PC-3 (cell line): ENCODE measurements at regions not wholly inside any gene's neighbourhood (a gene's known extent, or its start where the extent isn't known, plus 50 kb on each side); places are given as distances from the start of the nearest gene placed in this dataset.

Source experiments
- EZH2 ChIP-seq: fragments of 300-600 bp; sonication (generic); IDR thresholded peaks from one replicate; pipeline ENCODE4 v1.6.1; 2017; ENCODE audit warnings: antibody characterized with exemption, mild to moderate bottlenecking, low read length; ENCODE audit not compliant: unreplicated experiment
- EZH2phosphoT487 ChIP-seq: fragments of 300-600 bp; sonication (generic); IDR thresholded peaks from 2 replicates; pipeline ENCODE4 v1.6.1; 2018; ENCODE audit warnings: mild to moderate bottlenecking, antibody characterized with exemption, low read length, borderline replicate concordance
- TF ChIP-seq, protein P1 (sequence below): fragments of 300-600 bp; sonication (generic); conservative IDR thresholded peaks from 2 replicates; pipeline ENCODE4 v1.5.1; 2017; ENCODE audit warnings: antibody characterized with exemption, low read depth, mild to moderate bottlenecking, low read length

DNA sequence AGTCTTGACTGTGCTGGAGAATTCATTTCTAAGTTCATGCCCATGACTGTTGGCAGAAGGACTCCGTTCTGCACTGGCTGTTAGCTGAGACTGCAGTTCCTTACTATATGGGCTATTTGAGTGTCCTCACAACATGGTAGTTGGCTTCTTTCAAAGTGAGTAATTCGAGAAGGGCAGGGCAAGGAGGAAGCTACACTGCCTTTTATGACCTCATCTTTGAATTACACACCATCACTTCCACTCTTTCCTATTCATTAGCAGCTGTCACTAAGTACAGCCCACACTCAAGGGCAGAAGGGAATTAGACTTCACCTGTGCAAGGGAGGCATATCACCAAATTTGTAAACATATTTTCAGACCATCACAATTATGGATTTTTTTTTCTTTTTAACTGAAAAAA is 55.9 kb upstream of the EPAS1 start:
- TF ChIP-seq, protein P1, sequence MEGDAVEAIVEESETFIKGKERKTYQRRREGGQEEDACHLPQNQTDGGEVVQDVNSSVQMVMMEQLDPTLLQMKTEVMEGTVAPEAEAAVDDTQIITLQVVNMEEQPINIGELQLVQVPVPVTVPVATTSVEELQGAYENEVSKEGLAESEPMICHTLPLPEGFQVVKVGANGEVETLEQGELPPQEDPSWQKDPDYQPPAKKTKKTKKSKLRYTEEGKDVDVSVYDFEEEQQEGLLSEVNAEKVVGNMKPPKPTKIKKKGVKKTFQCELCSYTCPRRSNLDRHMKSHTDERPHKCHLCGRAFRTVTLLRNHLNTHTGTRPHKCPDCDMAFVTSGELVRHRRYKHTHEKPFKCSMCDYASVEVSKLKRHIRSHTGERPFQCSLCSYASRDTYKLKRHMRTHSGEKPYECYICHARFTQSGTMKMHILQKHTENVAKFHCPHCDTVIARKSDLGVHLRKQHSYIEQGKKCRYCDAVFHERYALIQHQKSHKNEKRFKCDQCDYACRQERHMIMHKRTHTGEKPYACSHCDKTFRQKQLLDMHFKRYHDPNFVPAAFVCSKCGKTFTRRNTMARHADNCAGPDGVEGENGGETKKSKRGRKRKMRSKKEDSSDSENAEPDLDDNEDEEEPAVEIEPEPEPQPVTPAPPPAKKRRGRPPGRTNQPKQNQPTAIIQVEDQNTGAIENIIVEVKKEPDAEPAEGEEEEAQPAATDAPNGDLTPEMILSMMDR: no peak
- TF ChIP-seq EZH2phosphoT487 (no peak), EZH2 (no peak)
